ENCODE measurements at regions not wholly inside any gene's neighbourhood (a gene's known extent, or its start where the extent isn't known, plus 50 kb on each side); places are given as distances from the start of the nearest gene placed in this dataset.

- TF ChIP-seq POLR2A (IDR thresholded peaks at IDR 0.05) = no peak
- TF ChIP-seq EP300 (IDR thresholded peaks at IDR 0.05) = no peak
- TF ChIP-seq CTCF (IDR thresholded peaks at IDR 0.05) = no peak
- intact Hi-C loops (cut with DNase I) = no loop called here
- H3K4me1 ChIP-seq (ENCODE audit: insufficient read depth) = no peaks in the 10 kb centered on the region
- no peaks in the 10 kb centered on the region for H3K27me3 ChIP-seq
- WGBS, 3 donors = 44 to 78% (median 61%) methylated on average over 5 of the region's 5 CpGs
- DNase-seq = no peak
- no peak overlapping the region for H3K27ac ChIP-seq
- H3K9me3 ChIP-seq = no peaks in the 10 kb centered on the region
- H3K4me3 ChIP-seq = no peak overlapping the region
- H3K36me3 ChIP-seq = no peaks in the 10 kb centered on the region
These were observed 411.7 kb downstream of the DMAC1 start for GRCh38 chr9:7387840-7388239.

- Histone ChIP-seq H3K4me3 (no peak overlapping the region), H3K9me3 (no peaks in the 10 kb centered on the region), H3K27me3 (no peaks in the 10 kb centered on the region), H3K4me1 (ENCODE audit: insufficient read depth) (no peaks in the 10 kb centered on the region), H3K27ac (no peak overlapping the region), H3K36me3 (no peaks in the 10 kb centered on the region)
- intact Hi-C loops (cut with DNase I) = no loop called here
- TF ChIP-seq CTCF (IDR thresholded peaks at IDR 0.05) (no peak), EP300 (IDR thresholded peaks at IDR 0.05) (no peak), POLR2A (IDR thresholded peaks at IDR 0.05) (no peak)
- WGBS, 3 donors = 88 to 95% (median 91%) methylated on average over 3 of the region's 3 CpGs
- no peak for DNase-seq
These were observed 417.3 kb downstream of the DMAC1 start for GRCh38 chr9:7382304-7382703.

- no peak for DNase-seq
- intact Hi-C loops (cut with DNase I) = no loop called here
- 69 to 81% (median 76%) methylated on average over 2 of the region's 2 CpGs for WGBS, 3 donors
- no peaks in the 10 kb centered on the region for H3K9me3 ChIP-seq
- no peaks in the 10 kb centered on the region for H3K36me3 ChIP-seq
- H3K4me3 ChIP-seq = no peak overlapping the region
- no peaks in the 10 kb centered on the region for H3K4me1 ChIP-seq (ENCODE audit: insufficient read depth)
- no peak for TF ChIP-seq EP300 (IDR thresholded peaks at IDR 0.05)
- no peak overlapping the region for H3K27ac ChIP-seq
- H3K27me3 ChIP-seq = no peaks in the 10 kb centered on the region
These were observed 422.1 kb downstream of the DMAC1 start for GRCh38 chr9:7377489-7377888.

- no peak overlapping the region for H3K27ac ChIP-seq
- no peak for DNase-seq
- TF ChIP-seq POLR2A (IDR thresholded peaks at IDR 0.05) (no peak), EP300 (IDR thresholded peaks at IDR 0.05) (no peak), CTCF (IDR thresholded peaks at IDR 0.05) (no peak)
- no peak overlapping the region for H3K4me3 ChIP-seq
- intact Hi-C loops (cut with DNase I) = no loop called here
- H3K36me3 ChIP-seq = no peaks in the 10 kb centered on the region
- WGBS, 3 donors = 52 to 58% (median 55%) methylated on average over 5 of the region's 5 CpGs
- H3K27me3 ChIP-seq = no peaks in the 10 kb centered on the region
- H3K4me1 ChIP-seq (ENCODE audit: insufficient read depth) = no peaks in the 10 kb centered on the region
- H3K9me3 ChIP-seq = no peaks in the 10 kb centered on the region
These were observed 422.7 kb downstream of the DMAC1 start for GRCh38 chr9:7376833-7377232.

GRCh38 chr9:7376213-7376612, 423.4 kb downstream of the DMAC1 start:
- Histone ChIP-seq H3K36me3 (no peaks in the 10 kb centered on the region), H3K27ac (no peak overlapping the region), H3K4me3 (no peak overlapping the region), H3K4me1 (ENCODE audit: insufficient read depth) (no peaks in the 10 kb centered on the region), H3K9me3 (no peaks in the 10 kb centered on the region), H3K27me3 (no peaks in the 10 kb centered on the region)
- TF ChIP-seq EP300 (IDR thresholded peaks at IDR 0.05) (no peak), POLR2A (IDR thresholded peaks at IDR 0.05) (no peak), CTCF (IDR thresholded peaks at IDR 0.05) (no peak)
- 72 to 79% (median 74%) methylated on average over 2 of the region's 2 CpGs for WGBS, 3 donors
- no peak for DNase-seq
- intact Hi-C loops (cut with DNase I) = no loop called here
